Testis (tissue), 2 donors: ENCODE measurements at regions not wholly inside any gene's neighbourhood (a gene's known extent, or its start where the extent isn't known, plus 50 kb on each side); places are given as distances from the start of the nearest gene placed in this dataset.

Experiments
- POLR2A ChIP-seq: fragments of 450-650 bp; IDR thresholded peaks from one replicate; pipeline ENCODE4 v1.6.1; 2017; ENCODE audit warnings: antibody characterized with exemption, mild to moderate bottlenecking, moderate library complexity
- TF ChIP-seq, protein P1 (sequence below), 3 experiments: fragments of 450-650 bp in 2 of 3; fragments of 200-600 bp in 1 of 3; sonication (generic) in 1 of 3; IDR thresholded peaks; one replicate each; pipeline ENCODE4 v1.5.1; 2016 to 2019; ENCODE audit warnings: antibody characterized with exemption in 3 of 3, mild to moderate bottlenecking in 2 of 3, moderate library complexity in 1 of 3

DNA sequence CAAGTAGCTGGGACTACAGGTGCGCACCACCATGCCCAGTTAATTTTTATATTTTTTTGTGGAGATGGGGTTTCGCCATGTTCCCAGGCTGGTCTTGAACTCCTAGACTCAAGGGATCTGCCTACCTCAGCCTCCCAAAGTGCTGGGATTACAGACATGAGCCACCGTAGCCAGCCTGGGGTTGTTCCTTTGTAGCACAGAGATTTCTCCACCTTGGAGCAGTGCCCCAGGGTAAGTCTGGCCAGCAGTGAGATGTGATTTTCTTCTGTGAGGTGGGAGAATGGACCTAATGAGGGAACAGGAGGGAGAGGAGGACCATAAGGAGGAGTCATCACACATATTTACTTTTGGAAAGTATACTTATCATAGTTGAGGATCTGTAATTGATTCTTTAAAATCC is 61.1 kb upstream of the GADD45A start:
- TF ChIP-seq, protein P1, sequence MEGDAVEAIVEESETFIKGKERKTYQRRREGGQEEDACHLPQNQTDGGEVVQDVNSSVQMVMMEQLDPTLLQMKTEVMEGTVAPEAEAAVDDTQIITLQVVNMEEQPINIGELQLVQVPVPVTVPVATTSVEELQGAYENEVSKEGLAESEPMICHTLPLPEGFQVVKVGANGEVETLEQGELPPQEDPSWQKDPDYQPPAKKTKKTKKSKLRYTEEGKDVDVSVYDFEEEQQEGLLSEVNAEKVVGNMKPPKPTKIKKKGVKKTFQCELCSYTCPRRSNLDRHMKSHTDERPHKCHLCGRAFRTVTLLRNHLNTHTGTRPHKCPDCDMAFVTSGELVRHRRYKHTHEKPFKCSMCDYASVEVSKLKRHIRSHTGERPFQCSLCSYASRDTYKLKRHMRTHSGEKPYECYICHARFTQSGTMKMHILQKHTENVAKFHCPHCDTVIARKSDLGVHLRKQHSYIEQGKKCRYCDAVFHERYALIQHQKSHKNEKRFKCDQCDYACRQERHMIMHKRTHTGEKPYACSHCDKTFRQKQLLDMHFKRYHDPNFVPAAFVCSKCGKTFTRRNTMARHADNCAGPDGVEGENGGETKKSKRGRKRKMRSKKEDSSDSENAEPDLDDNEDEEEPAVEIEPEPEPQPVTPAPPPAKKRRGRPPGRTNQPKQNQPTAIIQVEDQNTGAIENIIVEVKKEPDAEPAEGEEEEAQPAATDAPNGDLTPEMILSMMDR (IDR thresholded peaks at IDR 0.05), result no peak
- TF ChIP-seq POLR2A, result no peak
